ENCODE measurements at regions not wholly inside any gene's neighbourhood (a gene's known extent, or its start where the extent isn't known, plus 50 kb on each side); places are given as distances from the start of the nearest gene placed in this dataset.

- H3K9ac ChIP-seq (ENCODE audit: control insufficient read depth, extremely low read depth, insufficient read depth, low read length): no peak overlapping the region
- no peak overlapping the region for H3K4me3 ChIP-seq (ENCODE audit: control insufficient read depth in 2 of 3, extremely low read depth in 1 of 3, insufficient read depth in 2 of 3, low read depth in 1 of 3, low read length in 3 of 3)
- no peak overlapping the region for H3K27ac ChIP-seq (ENCODE audit: control insufficient read depth, insufficient read depth, low read length)
- no peak overlapping the region for H3K4me2 ChIP-seq (ENCODE audit: control insufficient read depth, extremely low read depth, insufficient read depth, low read depth, low read length)
- dilution Hi-C loops (cut with MboI; ENCODE audit: extremely low pct_ligation_motif_present, low sequenced_read_pairs): no loop called here
- H3K9me3 ChIP-seq (ENCODE audit: control insufficient read depth, low read depth, low read length): no peaks in the 10 kb centered on the region
- DNase-seq (ENCODE audit: low read depth, low spot score) (no peak), FAIRE-seq (no peak)
- H2AFZ ChIP-seq (ENCODE audit: control insufficient read depth, low read length): no peak overlapping the region
- no peaks in the 10 kb centered on the region for H3K36me3 ChIP-seq (ENCODE audit: control insufficient read depth in 2 of 2, extremely low read depth in 1 of 2, insufficient read depth in 2 of 2, low read length in 2 of 2)
- no peaks in the 10 kb centered on the region for H3K9me1 ChIP-seq (ENCODE audit: control insufficient read depth, extremely low read depth, insufficient read depth, low read length)
- H3K4me1 ChIP-seq (ENCODE audit: control insufficient read depth, extremely low read depth, insufficient read depth, low read length): peaks cover 11% of the 10 kb centered on the region
- no peaks in the 10 kb centered on the region for H3K79me2 ChIP-seq (ENCODE audit: control insufficient read depth, insufficient read depth, low read length)
- TF ChIP-seq CTCF (optimal IDR thresholded peaks at IDR 0.05 in 1 of 3, IDR thresholded peaks at IDR 0.05 in 1 of 3, conservative IDR thresholded peaks at IDR 0.05 in 1 of 3; ENCODE audit: extremely low read depth in 1 of 3, insufficient read depth in 2 of 3, low read length in 3 of 3) (no peak), EZH2 (IDR thresholded peaks at IDR 0.05; ENCODE audit: low read length) (no peak)
- H3K27me3 ChIP-seq (ENCODE audit: control insufficient read depth, extremely low read depth, insufficient read depth, low read length): no peaks in the 10 kb centered on the region
- H4K20me1 ChIP-seq (ENCODE audit: control insufficient read depth, extremely low read depth, insufficient read depth, low read length): no peaks in the 10 kb centered on the region
Measured at GRCh38 chr7:26987338-26987737, 108.5 kb downstream of the HOXA1 start.

- Histone ChIP-seq H3K27me3 (ENCODE audit: control insufficient read depth, extremely low read depth, insufficient read depth, low read length) (no peaks in the 10 kb centered on the region), H2AFZ (ENCODE audit: control insufficient read depth, low read length) (no peak overlapping the region), H3K4me3 (ENCODE audit: control insufficient read depth in 2 of 3, extremely low read depth in 1 of 3, insufficient read depth in 2 of 3, low read depth in 1 of 3, low read length in 3 of 3) (no peak overlapping the region), H3K4me1 (ENCODE audit: control insufficient read depth, extremely low read depth, insufficient read depth, low read length) (no peaks in the 10 kb centered on the region), H3K9ac (ENCODE audit: control insufficient read depth, extremely low read depth, insufficient read depth, low read length) (no peak overlapping the region), H3K9me3 (ENCODE audit: control insufficient read depth, low read depth, low read length) (no peaks in the 10 kb centered on the region), H3K9me1 (ENCODE audit: control insufficient read depth, extremely low read depth, insufficient read depth, low read length) (no peaks in the 10 kb centered on the region), H3K4me2 (ENCODE audit: control insufficient read depth, extremely low read depth, insufficient read depth, low read depth, low read length) (no peak overlapping the region), H3K79me2 (ENCODE audit: control insufficient read depth, insufficient read depth, low read length) (no peaks in the 10 kb centered on the region), H4K20me1 (ENCODE audit: control insufficient read depth, extremely low read depth, insufficient read depth, low read length) (no peaks in the 10 kb centered on the region), H3K27ac (ENCODE audit: control insufficient read depth, insufficient read depth, low read length) (no peak overlapping the region), H3K36me3 (ENCODE audit: control insufficient read depth in 2 of 2, extremely low read depth in 1 of 2, insufficient read depth in 2 of 2, low read length in 2 of 2) (no peaks in the 10 kb centered on the region)
- FAIRE-seq: no peak
- TF ChIP-seq EZH2 (IDR thresholded peaks at IDR 0.05; ENCODE audit: low read length) (no peak), CTCF (optimal IDR thresholded peaks at IDR 0.05 in 1 of 3, IDR thresholded peaks at IDR 0.05 in 1 of 3, conservative IDR thresholded peaks at IDR 0.05 in 1 of 3; ENCODE audit: extremely low read depth in 1 of 3, insufficient read depth in 2 of 3, low read length in 3 of 3) (no peak)
- dilution Hi-C loops (cut with MboI; ENCODE audit: extremely low pct_ligation_motif_present, low sequenced_read_pairs): no loop called here
- no peak for DNase-seq (ENCODE audit: low read depth, low spot score)
Measured at GRCh38 chr7:26978146-26978545, 113.8 kb upstream of the SKAP2 start.
